Sigmoid colon (tissue), 4 donors: ENCODE measurements at regions not wholly inside any gene's neighbourhood (a gene's known extent, or its start where the extent isn't known, plus 50 kb on each side); places are given as distances from the start of the nearest gene placed in this dataset.

ENCODE experiments used
- CTCF ChIP-seq, 4 experiments: fragments of 450-650 bp in 3 of 4; fragments of 200-600 bp in 1 of 4; IDR thresholded peaks; one replicate each; pipeline ENCODE4 v1.5.1; 2016 to 2019; ENCODE audit warnings: antibody characterized with exemption in 4 of 4, mild to moderate bottlenecking in 3 of 4, moderate library complexity in 2 of 4
- EP300 ChIP-seq, 4 donors: sonication (generic); formaldehyde crosslinking; IDR thresholded peaks; one replicate each; pipeline ENCODE4 v1.6.1; 2017; ENCODE audit warnings: antibody characterized with exemption in 4 of 4
- POLR2A ChIP-seq, 2 donors: fragments of 450-650 bp; IDR thresholded peaks; one replicate each; pipeline ENCODE4 v1.6.1; 2016; ENCODE audit warnings: antibody characterized with exemption in 2 of 2, mild to moderate bottlenecking in 2 of 2, moderate library complexity in 2 of 2
- POLR2AphosphoS5 ChIP-seq, 4 donors: sonication (generic); formaldehyde crosslinking; IDR thresholded peaks; one replicate each; pipeline ENCODE4 v1.6.1; 2017; ENCODE audit warnings: antibody characterized with exemption in 4 of 4

DNA sequence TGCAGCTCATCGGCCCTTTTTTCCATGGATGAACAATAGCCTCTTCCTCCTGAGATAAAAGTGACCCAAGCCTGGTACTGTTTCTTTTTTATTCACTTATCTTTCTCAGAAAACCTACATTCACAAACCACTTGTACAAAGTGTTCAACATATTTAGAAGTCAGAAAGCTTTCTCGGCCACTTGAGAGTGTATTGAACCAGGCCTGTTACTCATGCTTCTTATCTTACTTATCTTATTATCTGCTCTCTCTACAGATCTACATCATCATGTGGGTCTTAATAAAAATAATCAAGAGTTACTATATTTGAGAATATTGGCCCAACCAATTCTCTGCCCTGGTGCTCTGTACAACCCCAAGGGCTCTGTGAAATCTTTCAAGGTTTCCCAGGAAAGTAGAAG is 242.1 kb downstream of the MREG start:
- no peak for TF ChIP-seq POLR2A (IDR thresholded peaks at IDR 0.05)
- no peak for TF ChIP-seq POLR2AphosphoS5 (IDR thresholded peaks at IDR 0.05)
- TF ChIP-seq EP300 (IDR thresholded peaks at IDR 0.05), result no peak
- TF ChIP-seq CTCF (IDR thresholded peaks at IDR 0.05), result no peak
